OCI-LY3 (cell line): ENCODE measurements at regions not wholly inside any gene's neighbourhood (a gene's known extent, or its start where the extent isn't known, plus 50 kb on each side); places are given as distances from the start of the nearest gene placed in this dataset.
"Not testable (repeated sequence)": the region's sequence is repeated elsewhere in the genome, so short reads cannot be mapped to it uniquely, and the experiment has no call there.

Source experiments
- H2AFZ ChIP-seq: fragments of 200-600, 300-600 bp; shearing (Covaris generic); 2 replicates; pipeline ENCODE4 v1.6.0; 2014; ENCODE audit warnings: antibody characterized with exemption, low read depth, low read length
- H3K27ac ChIP-seq: fragments of 200-600, 300-600 bp; sonication (generic); 2 replicates; pipeline ENCODE4 v1.5.1; 2014; ENCODE audit warnings: mild to moderate bottlenecking, low read length, moderate library complexity, mixed read lengths
- H3K27me3 ChIP-seq: fragments of 200-600, 300-600 bp; sonication (generic); 2 replicates; pipeline ENCODE4 v1.6.1; 2014; ENCODE audit warnings: low read depth, low read length, mixed read lengths
- H3K36me3 ChIP-seq: fragments of 200-600, 300-600 bp; sonication (generic); replicated peaks from 2 replicates; pipeline ENCODE3; 2014; ENCODE audit warnings: low read depth, low read length, mixed read lengths
- H3K4me1 ChIP-seq: fragments of 300-600, 200-600 bp; sonication (generic); 2 replicates; pipeline ENCODE4 v1.6.1; 2014; ENCODE audit warnings: low read length, mixed read lengths
- H3K4me2 ChIP-seq: fragments of 200-600, 300-600 bp; sonication (generic); 2 replicates; pipeline ENCODE4 v1.6.1; 2014; ENCODE audit warnings: low read length, mixed read lengths
- H3K4me3 ChIP-seq: fragments of 300-600, 200-600 bp; sonication (generic); 2 replicates; pipeline ENCODE4 v1.5.1; 2014; ENCODE audit warnings: antibody characterized with exemption, mild to moderate bottlenecking, low read length, moderate library complexity
- H3K79me2 ChIP-seq: fragments of 300-600, 200-600 bp; shearing (Covaris generic); 2 replicates; pipeline ENCODE4 v1.6.1; 2014; ENCODE audit warnings: mild to moderate bottlenecking, low read length, mixed read lengths
- H3K9ac ChIP-seq: fragments of 300-600, 200-600 bp; shearing (Covaris generic); 2 replicates; pipeline ENCODE4 v1.6.0; 2014; ENCODE audit warnings: mild to moderate bottlenecking, low read length, moderate library complexity
- H3K9me3 ChIP-seq: fragments of 200-600, 300-600 bp; shearing (Covaris generic); 2 replicates; pipeline ENCODE4 v1.6.1; 2014; ENCODE audit warnings: low read length, mixed read lengths; ENCODE audit not compliant: insufficient read depth
- H4K20me1 ChIP-seq: fragments of 200-600, 300-600 bp; sonication (generic); 2 replicates; pipeline ENCODE4 v1.6.1; 2016; ENCODE audit warnings: low read length, mixed read lengths; ENCODE audit not compliant: insufficient read depth
- CTCF ChIP-seq: fragments of 200-600, 300-600 bp; sonication (generic); IDR thresholded peaks from 2 replicates; pipeline ENCODE4 v1.5.1; 2014; ENCODE audit warnings: antibody characterized with exemption, low read length, low read depth
- EZH2phosphoT487 ChIP-seq: fragments of 200-600 bp; shearing (Covaris generic); IDR thresholded peaks from 2 replicates; pipeline ENCODE4 v1.6.1; 2018; ENCODE audit warnings: antibody characterized with exemption, mixed run types, low read depth

- H3K9me3 ChIP-seq, result no peaks in the 10 kb centered on the region
- TF ChIP-seq CTCF (no peak), EZH2phosphoT487 (no peak)
- H3K36me3 ChIP-seq, result no peaks in the 10 kb centered on the region
Measured at GRCh38 chr12:38166225-38166624, 150.3 kb upstream of the ALG10B start.

GRCh38 chr12:38175538-38175937, 141.0 kb upstream of the ALG10B start:
- Histone ChIP-seq H3K9ac (no peak overlapping the region), H3K4me3 (no peak overlapping the region), H4K20me1 (no peaks in the 10 kb centered on the region), H3K4me2 (no peak overlapping the region), H3K27ac (no peak overlapping the region), H3K36me3 (no peaks in the 10 kb centered on the region), H3K27me3 (no peaks in the 10 kb centered on the region), H3K4me1 (no peaks in the 10 kb centered on the region), H2AFZ (no peak overlapping the region), H3K9me3 (no peaks in the 10 kb centered on the region), H3K79me2 (no peaks in the 10 kb centered on the region)
- TF ChIP-seq EZH2phosphoT487 (no peak), CTCF (no peak)

More at GRCh38 chr12:38166225-38166624, 150.3 kb upstream of the ALG10B start:
- Histone ChIP-seq H3K4me1 (no peaks in the 10 kb centered on the region), H4K20me1 (no peaks in the 10 kb centered on the region), H3K4me3 (no peak overlapping the region), H3K9ac (no peak overlapping the region), H3K27me3 (no peaks in the 10 kb centered on the region), H3K27ac (no peak overlapping the region), H2AFZ (no peak overlapping the region), H3K4me2 (no peak overlapping the region), H3K79me2 (no peaks in the 10 kb centered on the region)

- H3K9ac ChIP-seq, H3K4me3 ChIP-seq, H3K4me2 ChIP-seq, H3K9me3 ChIP-seq, H3K4me1 ChIP-seq, H3K36me3 ChIP-seq, H3K79me2 ChIP-seq, H3K27ac ChIP-seq, H3K27me3 ChIP-seq, H2AFZ ChIP-seq, H4K20me1 ChIP-seq: not testable (repeated sequence)
Measured at GRCh38 chr12:38183617-38184016, 133.0 kb upstream of the ALG10B start.

GRCh38 chr12:38197286-38197685, 119.3 kb upstream of the ALG10B start:
- H3K9me3 ChIP-seq, H3K27me3 ChIP-seq, H3K9ac ChIP-seq, H2AFZ ChIP-seq, H3K4me3 ChIP-seq, H3K27ac ChIP-seq, H3K4me1 ChIP-seq, H3K4me2 ChIP-seq, H3K36me3 ChIP-seq, H4K20me1 ChIP-seq, H3K79me2 ChIP-seq: not testable (repeated sequence)

- TF ChIP-seq EZH2phosphoT487 (no peak), CTCF (no peak)
- Histone ChIP-seq H3K27me3 (no peaks in the 10 kb centered on the region), H3K9me3 (no peaks in the 10 kb centered on the region), H3K4me2 (no peak overlapping the region), H3K36me3 (no peaks in the 10 kb centered on the region), H3K9ac (no peak overlapping the region), H2AFZ (no peak overlapping the region), H3K79me2 (no peaks in the 10 kb centered on the region), H3K4me3 (no peak overlapping the region), H3K4me1 (no peaks in the 10 kb centered on the region), H3K27ac (no peak overlapping the region), H4K20me1 (no peaks in the 10 kb centered on the region)
Measured at GRCh38 chr12:38201461-38202276, 114.9 kb upstream of the ALG10B start.
